ENCODE measurements at regions not wholly inside any gene's neighbourhood (a gene's known extent, or its start where the extent isn't known, plus 50 kb on each side); places are given as distances from the start of the nearest gene placed in this dataset.

GRCh38 chr7:28240481-28240880 lies 59.9 kb upstream of the JAZF1 start:
- H2AFZ ChIP-seq (ENCODE audit: control insufficient read depth, low read length) = no peak overlapping the region

GRCh38 chr7:28243861-28244260 lies 63.3 kb upstream of the JAZF1 start:
- Histone ChIP-seq H2AFZ (ENCODE audit: control insufficient read depth, low read length) (no peak overlapping the region), H3K79me2 (ENCODE audit: control insufficient read depth, insufficient read depth, low read length) (no peaks in the 10 kb centered on the region), H3K9ac (ENCODE audit: control insufficient read depth, extremely low read depth, insufficient read depth, low read length) (no peak overlapping the region), H3K4me1 (ENCODE audit: control insufficient read depth, extremely low read depth, insufficient read depth, low read length) (no peaks in the 10 kb centered on the region), H3K4me2 (ENCODE audit: control insufficient read depth, extremely low read depth, insufficient read depth, low read depth, low read length) (no peak overlapping the region), H3K27me3 (ENCODE audit: control insufficient read depth, extremely low read depth, insufficient read depth, low read length) (no peaks in the 10 kb centered on the region), H4K20me1 (ENCODE audit: control insufficient read depth, extremely low read depth, insufficient read depth, low read length) (no peaks in the 10 kb centered on the region), H3K9me1 (ENCODE audit: control insufficient read depth, extremely low read depth, insufficient read depth, low read length) (no peaks in the 10 kb centered on the region), H3K36me3 (ENCODE audit: control insufficient read depth in 2 of 2, extremely low read depth in 1 of 2, insufficient read depth in 2 of 2, low read length in 2 of 2) (no peaks in the 10 kb centered on the region), H3K9me3 (ENCODE audit: control insufficient read depth, low read depth, low read length) (no peaks in the 10 kb centered on the region), H3K4me3 (ENCODE audit: control insufficient read depth in 2 of 3, extremely low read depth in 1 of 3, insufficient read depth in 2 of 3, low read depth in 1 of 3, low read length in 3 of 3) (no peak overlapping the region), H3K27ac (ENCODE audit: control insufficient read depth, insufficient read depth, low read length) (no peak overlapping the region)
- dilution Hi-C loops (cut with MboI; ENCODE audit: extremely low pct_ligation_motif_present, low sequenced_read_pairs) = no loop called here
- FAIRE-seq (no peak), DNase-seq (ENCODE audit: low read depth, low spot score) (no peak)
- TF ChIP-seq EZH2 (IDR thresholded peaks at IDR 0.05; ENCODE audit: low read length) = no peak

More at GRCh38 chr7:28240481-28240880, 59.9 kb upstream of the JAZF1 start:
- FAIRE-seq (no peak), DNase-seq (ENCODE audit: low read depth, low spot score) (no peak)
- H3K4me2 ChIP-seq (ENCODE audit: control insufficient read depth, extremely low read depth, insufficient read depth, low read depth, low read length) = no peak overlapping the region
- no peaks in the 10 kb centered on the region for H3K9me3 ChIP-seq (ENCODE audit: control insufficient read depth, low read depth, low read length)
- no peak overlapping the region for H3K27ac ChIP-seq (ENCODE audit: control insufficient read depth, insufficient read depth, low read length)
- H4K20me1 ChIP-seq (ENCODE audit: control insufficient read depth, extremely low read depth, insufficient read depth, low read length) = no peaks in the 10 kb centered on the region
- H3K36me3 ChIP-seq (ENCODE audit: control insufficient read depth in 2 of 2, extremely low read depth in 1 of 2, insufficient read depth in 2 of 2, low read length in 2 of 2) = no peaks in the 10 kb centered on the region
- H3K9ac ChIP-seq (ENCODE audit: control insufficient read depth, extremely low read depth, insufficient read depth, low read length) = no peak overlapping the region
- H3K79me2 ChIP-seq (ENCODE audit: control insufficient read depth, insufficient read depth, low read length) = no peaks in the 10 kb centered on the region
- TF ChIP-seq CTCF (optimal IDR thresholded peaks at IDR 0.05 in 1 of 3, IDR thresholded peaks at IDR 0.05 in 1 of 3, conservative IDR thresholded peaks at IDR 0.05 in 1 of 3; ENCODE audit: extremely low read depth in 1 of 3, insufficient read depth in 2 of 3, low read length in 3 of 3) (no peak), EZH2 (IDR thresholded peaks at IDR 0.05; ENCODE audit: low read length) (no peak)
- dilution Hi-C loops (cut with MboI; ENCODE audit: extremely low pct_ligation_motif_present, low sequenced_read_pairs) = no loop called here
- H3K4me1 ChIP-seq (ENCODE audit: control insufficient read depth, extremely low read depth, insufficient read depth, low read length) = no peaks in the 10 kb centered on the region
- H3K27me3 ChIP-seq (ENCODE audit: control insufficient read depth, extremely low read depth, insufficient read depth, low read length) = no peaks in the 10 kb centered on the region
- H3K9me1 ChIP-seq (ENCODE audit: control insufficient read depth, extremely low read depth, insufficient read depth, low read length) = no peaks in the 10 kb centered on the region
- no peak overlapping the region for H3K4me3 ChIP-seq (ENCODE audit: control insufficient read depth in 2 of 3, extremely low read depth in 1 of 3, insufficient read depth in 2 of 3, low read depth in 1 of 3, low read length in 3 of 3)

- H3K27ac ChIP-seq (ENCODE audit: control insufficient read depth, insufficient read depth, low read length) = no peak overlapping the region
- dilution Hi-C loops (cut with MboI; ENCODE audit: extremely low pct_ligation_motif_present, low sequenced_read_pairs) = no loop called here
- H3K27me3 ChIP-seq (ENCODE audit: control insufficient read depth, extremely low read depth, insufficient read depth, low read length) = no peaks in the 10 kb centered on the region
- H3K4me2 ChIP-seq (ENCODE audit: control insufficient read depth, extremely low read depth, insufficient read depth, low read depth, low read length) = no peak overlapping the region
- no peaks in the 10 kb centered on the region for H3K9me3 ChIP-seq (ENCODE audit: control insufficient read depth, low read depth, low read length)
- H2AFZ ChIP-seq (ENCODE audit: control insufficient read depth, low read length) = no peak overlapping the region
- no peaks in the 10 kb centered on the region for H4K20me1 ChIP-seq (ENCODE audit: control insufficient read depth, extremely low read depth, insufficient read depth, low read length)
- no peak for TF ChIP-seq EZH2 (IDR thresholded peaks at IDR 0.05; ENCODE audit: low read length)
- TF ChIP-seq CTCF (optimal IDR thresholded peaks at IDR 0.05 in 1 of 3, IDR thresholded peaks at IDR 0.05 in 1 of 3, conservative IDR thresholded peaks at IDR 0.05 in 1 of 3; ENCODE audit: extremely low read depth in 1 of 3, insufficient read depth in 2 of 3, low read length in 3 of 3) = no peak
- no peaks in the 10 kb centered on the region for H3K79me2 ChIP-seq (ENCODE audit: control insufficient read depth, insufficient read depth, low read length)
- H3K9me1 ChIP-seq (ENCODE audit: control insufficient read depth, extremely low read depth, insufficient read depth, low read length) = no peaks in the 10 kb centered on the region
- no peaks in the 10 kb centered on the region for H3K4me1 ChIP-seq (ENCODE audit: control insufficient read depth, extremely low read depth, insufficient read depth, low read length)
- H3K4me3 ChIP-seq (ENCODE audit: control insufficient read depth in 2 of 3, extremely low read depth in 1 of 3, insufficient read depth in 2 of 3, low read depth in 1 of 3, low read length in 3 of 3) = no peak overlapping the region
- DNase-seq (ENCODE audit: low read depth, low spot score) (no peak), FAIRE-seq (no peak)
- no peak overlapping the region for H3K9ac ChIP-seq (ENCODE audit: control insufficient read depth, extremely low read depth, insufficient read depth, low read length)
- no peaks in the 10 kb centered on the region for H3K36me3 ChIP-seq (ENCODE audit: control insufficient read depth in 2 of 2, extremely low read depth in 1 of 2, insufficient read depth in 2 of 2, low read length in 2 of 2)
Observed at GRCh38 chr7:28245123-28245878, 64.7 kb upstream of the JAZF1 start.

All from keratinocyte (primary cell).